ENCODE measurements at regions not wholly inside any gene's neighbourhood (a gene's known extent, or its start where the extent isn't known, plus 50 kb on each side); places are given as distances from the start of the nearest gene placed in this dataset.

DNA sequence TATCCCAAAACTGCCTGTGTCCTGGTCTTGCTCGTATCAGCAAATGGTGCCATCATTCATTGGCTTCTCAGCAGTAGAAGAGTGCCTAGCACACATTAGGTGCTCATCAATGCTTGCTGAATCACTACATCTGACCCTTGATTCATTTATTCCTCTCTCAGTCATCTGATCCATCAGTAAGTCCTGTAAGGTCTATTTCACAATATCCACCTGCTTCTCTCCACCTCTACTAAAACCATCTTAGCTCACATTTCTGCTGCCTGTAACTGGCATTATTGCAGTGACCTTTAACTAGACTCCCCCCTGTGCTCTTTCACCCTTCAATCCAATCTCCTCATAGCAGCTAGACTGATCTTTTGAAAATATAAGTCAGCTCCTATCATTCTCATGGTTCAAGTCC is 387.6 kb upstream of the SPRED2 start:
- no peak for DNase-seq

DNA sequence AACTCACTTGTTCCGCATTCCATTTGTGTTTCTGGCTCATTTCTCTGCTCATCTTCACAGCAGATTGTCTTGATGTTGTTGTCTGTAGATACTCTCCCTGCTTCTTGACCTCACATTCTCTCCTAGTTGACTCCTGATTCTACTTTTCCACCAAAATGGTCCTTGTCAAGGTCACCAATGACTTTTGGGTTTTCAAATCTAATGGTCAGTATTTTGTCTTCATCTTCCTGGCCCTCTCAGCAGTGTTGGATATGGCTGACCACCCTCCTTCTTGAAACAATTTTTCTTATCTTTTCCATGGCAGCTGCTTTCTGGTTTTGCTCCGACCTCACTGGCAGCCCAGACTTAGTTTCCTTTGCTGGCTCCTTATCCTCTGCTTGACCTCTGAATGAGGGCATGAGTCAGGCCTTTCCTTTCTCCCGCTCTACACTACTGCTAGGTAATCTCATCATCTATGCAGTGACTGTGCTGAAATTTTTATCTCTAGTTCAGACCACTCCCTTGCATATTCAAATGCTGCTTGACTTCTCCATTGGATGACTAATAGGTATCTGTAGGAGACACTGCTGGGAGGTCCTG is 386.6 kb upstream of the SPRED2 start:
- DNase-seq: no peak

DNA sequence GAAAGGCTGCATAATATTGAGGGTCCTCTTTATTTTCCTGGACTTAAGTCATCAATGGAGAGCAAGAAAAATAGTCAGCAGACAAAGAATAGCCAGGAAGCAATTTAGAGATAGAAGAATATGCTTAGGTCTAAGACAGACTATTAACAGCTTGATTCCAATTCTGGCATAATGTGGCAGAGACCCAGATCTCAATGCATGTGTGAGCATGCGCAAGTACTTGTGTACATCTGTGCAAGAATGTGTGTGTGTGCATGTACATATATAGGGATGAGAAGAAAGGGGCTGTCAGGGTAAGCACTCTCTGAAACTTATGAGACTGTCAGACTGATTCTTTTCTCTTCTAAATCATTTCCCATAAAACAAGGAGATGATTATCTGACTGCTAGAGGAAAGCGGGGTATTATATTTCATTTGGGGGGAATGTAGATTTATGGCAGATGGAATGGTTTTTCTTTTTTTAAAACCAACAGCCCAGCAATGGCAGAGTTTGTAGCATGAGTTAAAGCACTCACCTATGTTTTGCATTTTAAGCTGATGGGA is 381.3 kb upstream of the SPRED2 start:
- DNase-seq: no peak

DNA sequence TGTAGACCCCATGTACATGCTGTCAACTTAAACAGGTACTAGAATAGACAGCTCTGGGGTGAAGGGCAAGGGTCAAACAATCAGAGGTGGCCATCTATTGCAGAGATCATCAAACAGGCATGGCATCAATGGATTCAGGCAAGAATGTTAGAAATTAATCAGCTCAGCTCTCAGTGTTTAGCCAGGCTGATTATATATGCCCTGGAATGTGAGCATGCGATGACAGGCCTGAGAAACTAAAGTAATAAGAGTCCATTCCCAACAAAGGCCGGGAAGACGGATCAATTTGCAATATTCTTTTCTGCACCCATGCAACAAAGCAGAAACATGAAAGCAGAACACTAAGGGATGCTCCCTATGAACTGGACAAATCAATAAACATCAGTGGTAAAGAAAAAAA is 380.5 kb upstream of the SPRED2 start:
- DNase-seq: no peak

DNA sequence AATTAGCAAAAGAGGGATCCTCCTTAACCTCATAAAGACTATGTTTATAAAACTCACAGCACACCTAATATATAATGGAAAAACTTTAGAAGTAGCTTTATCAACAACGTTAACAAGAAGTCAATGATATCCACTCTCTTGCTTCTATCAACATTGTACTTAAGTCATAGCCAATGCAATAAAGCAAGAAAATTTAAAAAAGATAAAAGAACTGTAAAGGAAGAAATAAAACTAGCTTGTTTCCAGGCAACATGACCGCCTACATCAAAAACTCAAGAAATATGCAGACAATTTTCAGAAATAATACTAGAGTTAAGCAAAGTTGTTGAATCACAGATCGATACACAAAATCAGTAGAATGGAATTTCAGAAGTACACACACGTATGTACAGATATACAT is 375.5 kb upstream of the SPRED2 start:
- no peak for DNase-seq

DNA sequence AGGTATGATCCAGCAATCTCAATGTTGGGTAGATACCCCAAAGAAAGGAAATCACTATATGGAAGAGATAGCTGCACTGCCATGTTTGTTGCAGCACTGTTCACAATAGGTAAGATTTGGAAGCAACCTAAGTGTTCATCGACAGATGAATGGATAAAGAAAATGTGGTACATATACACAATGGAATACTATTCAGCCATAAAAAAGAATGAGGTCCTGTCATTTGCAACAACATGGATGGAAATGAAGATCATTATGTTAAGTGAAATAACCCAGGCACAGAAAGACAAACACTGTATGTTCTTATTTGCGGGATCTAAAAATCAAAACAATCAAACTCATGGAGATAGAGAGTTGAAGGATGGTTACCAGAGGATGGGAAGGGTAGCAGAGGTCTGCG is 372.4 kb upstream of the SPRED2 start:
- DNase-seq: no peak

DNA sequence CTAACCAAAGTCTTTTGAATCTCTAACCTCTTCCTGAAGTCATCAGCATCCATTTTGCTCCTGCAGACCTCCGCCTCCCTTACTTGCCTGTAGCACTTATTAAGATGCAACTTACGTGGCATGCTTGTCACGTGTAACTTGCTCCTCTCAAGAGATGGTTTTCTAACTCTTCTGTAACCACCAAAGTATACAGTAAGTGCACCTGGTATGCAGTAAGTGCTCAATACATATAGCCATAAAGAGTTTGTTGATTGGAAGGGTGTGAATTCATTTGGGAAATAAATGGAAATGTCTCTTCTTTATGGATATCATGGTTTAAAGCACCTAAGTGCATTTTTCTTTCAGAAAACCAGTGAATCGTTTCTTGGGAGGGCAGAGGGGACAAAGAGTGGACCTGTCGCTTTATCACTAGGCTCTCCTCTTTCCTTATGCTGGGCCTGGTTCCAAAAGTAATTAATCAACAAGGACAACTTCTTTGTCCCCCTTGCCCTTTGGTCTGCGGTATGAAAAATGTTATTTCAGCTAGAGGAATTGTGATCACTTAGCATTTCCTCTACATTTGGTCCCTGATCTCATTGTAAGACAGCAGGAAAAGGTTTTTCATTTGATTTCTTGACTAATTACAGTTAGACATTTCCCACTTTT is 370.0 kb upstream of the SPRED2 start:
- DNase-seq: no peak

DNA sequence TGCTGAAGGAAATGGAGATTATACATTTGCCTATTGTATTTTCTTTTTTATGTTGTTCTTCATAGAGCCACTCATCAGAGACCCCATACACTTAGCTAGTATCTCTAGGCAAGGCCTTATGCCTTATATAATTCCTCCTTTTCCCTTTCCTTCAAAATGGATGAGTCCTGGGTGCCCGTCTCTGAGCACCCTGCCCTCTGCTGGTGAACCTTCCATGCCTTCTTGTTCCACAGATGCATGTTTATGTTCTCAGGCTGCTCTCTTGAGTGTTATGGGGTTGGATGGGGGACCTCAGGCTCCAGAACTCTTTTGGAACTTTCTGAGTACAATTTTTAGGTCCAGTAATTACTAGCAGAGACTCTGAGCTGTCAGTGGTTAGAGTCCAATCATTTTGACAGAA is 368.6 kb upstream of the SPRED2 start:
- DNase-seq: no peak

DNA sequence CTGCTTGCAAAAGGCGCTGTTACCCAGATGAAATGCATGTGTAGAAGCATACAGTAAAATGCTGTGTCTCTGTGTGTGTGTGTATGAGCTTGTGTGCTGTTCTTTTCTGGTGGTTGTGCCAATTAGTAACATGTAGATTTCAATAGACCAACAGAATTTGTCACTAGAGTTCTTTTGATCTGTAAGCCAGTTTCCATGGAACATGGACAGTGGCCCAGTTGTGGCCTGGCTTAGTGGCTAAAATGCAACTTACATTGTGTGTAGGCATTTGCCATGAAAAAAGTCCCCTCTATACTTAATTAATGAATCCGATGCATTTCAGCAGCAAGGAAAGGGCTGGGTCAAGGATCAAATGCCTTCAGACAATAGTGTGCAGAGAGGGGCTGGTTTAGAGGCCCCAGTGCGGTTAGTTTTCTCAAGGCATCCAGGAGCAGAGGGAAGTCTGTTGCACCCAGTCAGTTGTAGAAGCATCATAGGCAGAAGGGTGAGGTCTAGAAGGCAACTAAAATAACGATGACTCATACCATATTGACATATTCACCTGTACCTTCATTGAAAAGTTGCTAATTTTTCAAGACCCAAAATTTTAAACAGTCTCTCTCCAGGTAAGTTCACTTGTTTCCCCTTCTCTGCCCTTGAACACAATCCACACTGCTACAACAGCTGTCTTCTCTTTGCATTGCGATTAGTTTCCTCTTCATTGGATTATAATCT is 366.9 kb upstream of the SPRED2 start:
- no peak for DNase-seq

DNA sequence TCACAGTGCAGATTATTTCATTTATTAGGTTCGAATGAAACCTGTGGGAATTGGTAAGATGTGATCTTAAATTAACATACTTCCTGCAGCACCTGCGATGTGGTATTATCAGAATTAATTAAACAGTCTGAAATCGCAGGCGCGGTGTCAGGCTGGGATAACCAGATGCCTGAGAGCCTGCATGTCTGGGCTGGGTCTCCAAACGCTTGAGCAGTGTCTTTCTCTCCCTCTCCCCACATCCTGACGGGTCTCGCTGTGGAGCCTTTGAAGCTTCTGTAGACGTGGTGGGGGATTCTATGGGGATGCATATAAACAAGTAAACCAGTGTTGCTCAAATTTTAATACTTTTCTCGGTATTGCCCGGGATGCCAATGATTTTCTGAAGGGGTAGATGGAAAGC is 366.2 kb upstream of the SPRED2 start:
- no peak for DNase-seq

DNA sequence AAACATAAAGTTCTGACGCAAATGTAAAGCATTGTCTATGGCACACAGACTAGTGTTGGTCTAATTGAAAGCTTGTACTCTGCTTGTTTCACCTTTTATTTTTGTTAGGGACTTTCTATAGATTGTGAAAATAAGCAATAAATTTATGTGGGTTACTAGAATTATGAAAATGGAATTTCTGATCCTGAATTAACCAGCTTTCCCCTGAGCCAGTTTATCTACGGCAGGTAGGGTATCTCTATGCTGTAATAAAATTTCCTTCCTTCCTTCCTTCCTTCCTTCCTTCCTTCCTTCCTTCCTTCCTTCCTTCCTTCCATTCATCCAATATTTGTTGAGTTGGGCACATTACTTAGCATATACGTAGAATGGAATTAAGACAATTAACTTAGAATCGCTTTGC is 362.6 kb upstream of the SPRED2 start:
- DNase-seq: no peak

DNA sequence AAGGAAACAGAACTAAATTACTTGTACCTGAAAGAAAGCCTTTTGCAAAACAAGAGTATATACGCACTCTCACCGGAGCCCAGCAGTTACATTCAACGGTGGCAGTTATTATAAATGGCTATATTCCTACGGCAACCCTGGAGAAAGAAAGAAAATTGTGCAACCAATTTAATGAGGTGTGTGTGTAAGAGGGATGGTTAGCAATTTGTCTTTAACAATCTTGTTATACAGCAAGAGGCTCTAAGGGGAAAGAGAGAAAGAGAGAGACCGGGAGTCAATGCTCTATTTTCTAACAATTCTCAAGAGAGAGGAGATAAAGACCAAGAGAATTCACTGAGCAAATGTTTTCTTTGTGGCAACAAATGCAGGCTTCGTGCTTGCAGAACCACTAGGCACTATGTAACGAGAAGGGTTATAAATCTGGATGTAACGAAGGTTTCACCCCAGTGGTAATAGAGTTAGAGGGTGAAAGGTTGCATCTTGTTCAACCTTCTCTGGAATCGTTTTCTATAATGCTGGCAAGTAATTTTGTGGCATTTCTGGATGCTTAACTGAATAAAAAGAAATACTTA is 359.1 kb upstream of the SPRED2 start:
- DNase-seq: no peak

DNA sequence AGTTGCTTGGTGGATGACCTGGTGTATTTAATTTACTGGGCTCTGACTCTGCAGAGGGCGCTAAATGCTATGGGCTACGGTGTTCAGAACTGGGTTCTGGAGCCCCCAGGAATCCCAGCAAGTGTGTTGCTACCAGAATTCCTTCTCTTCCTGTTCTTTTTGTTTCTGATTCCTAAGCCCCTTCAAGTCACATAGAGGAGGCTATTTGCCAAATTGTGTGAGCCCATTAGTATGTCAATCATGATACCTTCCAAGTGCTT is 358.2 kb upstream of the SPRED2 start:
- DNase-seq: no peak

DNA sequence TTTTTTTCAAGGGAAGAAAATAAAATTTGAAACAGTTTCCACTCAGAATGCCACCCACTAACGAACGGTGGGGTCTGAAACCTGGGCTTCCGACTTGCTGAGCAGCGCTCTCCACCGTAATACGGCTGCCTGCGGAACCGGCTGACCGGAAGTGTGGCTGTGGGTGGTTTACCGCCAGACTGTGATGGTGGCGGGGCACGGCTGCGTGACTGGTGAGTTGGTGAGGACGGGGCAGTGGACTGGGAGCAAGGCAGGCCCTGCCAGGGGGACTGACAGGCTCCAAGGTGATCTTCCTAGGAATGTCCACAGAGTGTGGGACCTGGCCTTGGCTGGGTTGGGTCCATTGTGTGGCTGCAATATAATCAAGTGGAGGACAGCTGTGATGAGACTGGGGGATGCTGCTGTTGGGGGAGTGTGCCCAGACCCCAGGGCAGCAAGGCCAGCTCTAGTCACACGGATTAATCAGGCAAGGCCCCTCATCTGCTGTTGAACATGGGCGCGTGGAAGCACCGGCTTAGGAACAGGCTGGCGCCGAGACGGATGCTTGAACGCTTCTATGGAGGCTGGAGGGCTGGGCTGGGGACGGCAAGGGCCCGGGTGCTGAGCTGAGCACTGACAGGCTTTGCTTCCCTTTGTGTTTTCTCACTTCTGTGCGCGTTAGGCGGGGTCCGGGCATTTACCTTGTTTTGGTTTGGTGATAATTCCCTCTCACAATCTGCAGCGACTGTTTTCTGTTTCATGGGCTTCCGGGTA is 357.7 kb upstream of the SPRED2 start:
- no peak for DNase-seq

DNA sequence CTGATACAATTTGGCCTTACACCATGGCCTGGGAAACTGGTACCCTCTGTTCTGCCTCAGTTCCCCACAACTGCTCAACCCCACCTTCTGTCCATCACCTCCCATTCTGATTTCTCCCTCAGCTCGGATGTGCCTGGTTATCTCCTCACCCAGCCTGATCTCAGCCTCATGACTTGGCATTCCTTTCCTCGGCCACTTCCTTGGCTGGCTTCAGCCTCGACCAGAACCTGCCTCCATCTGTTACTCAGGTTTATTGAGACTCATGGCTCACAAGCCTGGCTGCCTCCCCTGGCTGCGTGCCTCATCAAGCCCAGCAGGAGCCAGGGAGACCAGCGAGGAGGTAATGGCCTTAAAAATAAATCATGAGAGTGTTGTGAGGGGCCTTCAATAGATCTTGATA is 356.2 kb upstream of the SPRED2 start:
- no peak for DNase-seq

DNA sequence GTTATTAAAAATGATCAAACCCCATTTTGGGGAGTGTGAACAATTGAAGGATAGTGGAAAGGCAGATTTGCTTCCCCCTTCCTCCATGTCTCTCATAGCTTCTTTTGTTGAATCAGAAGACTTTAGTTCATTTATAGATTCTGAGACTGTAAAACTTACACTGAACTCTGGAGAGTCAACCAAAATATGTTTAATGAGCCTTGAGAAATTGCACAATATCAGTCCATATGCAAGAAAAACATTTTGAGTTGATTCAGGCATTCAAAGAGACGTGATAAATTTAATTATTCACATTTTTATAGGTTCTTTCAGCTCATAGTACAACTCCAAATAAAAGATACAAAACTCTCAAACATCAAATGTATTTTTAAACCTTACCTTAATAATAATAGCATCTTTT is 354.4 kb upstream of the SPRED2 start:
- DNase-seq: no peak

DNA sequence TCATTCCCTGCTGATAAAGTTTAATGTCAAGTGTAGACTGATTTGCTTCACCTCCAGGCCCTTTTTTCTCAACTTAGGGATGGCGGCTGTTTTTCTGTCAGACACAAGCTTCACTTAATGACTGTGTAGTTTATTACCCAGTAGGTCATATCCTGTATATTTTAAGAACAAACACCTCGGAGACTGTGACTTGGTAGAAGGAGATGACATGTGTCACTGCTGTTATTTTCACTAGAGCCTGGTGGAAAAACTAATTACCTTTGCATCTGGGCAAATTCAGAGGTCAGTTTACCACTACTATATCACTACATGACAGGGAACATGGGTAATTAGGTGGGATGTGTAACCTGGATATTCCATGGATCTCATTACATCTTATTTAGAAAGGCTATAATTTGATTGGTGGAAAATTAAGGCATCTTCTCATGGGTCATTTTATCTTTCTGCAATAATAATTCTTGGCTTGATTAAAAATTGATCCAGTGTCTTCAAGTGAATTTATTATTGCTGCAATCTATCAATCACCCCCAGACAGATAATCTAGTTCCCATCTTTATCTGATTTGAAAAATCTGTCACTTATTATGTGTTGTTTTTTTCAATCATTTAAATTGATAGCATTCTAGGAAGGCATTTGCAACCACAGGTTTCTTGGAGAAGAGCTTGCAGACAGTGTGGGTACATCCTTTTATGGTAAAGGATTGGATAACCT is 353.8 kb upstream of the SPRED2 start:
- DNase-seq: no peak

DNA sequence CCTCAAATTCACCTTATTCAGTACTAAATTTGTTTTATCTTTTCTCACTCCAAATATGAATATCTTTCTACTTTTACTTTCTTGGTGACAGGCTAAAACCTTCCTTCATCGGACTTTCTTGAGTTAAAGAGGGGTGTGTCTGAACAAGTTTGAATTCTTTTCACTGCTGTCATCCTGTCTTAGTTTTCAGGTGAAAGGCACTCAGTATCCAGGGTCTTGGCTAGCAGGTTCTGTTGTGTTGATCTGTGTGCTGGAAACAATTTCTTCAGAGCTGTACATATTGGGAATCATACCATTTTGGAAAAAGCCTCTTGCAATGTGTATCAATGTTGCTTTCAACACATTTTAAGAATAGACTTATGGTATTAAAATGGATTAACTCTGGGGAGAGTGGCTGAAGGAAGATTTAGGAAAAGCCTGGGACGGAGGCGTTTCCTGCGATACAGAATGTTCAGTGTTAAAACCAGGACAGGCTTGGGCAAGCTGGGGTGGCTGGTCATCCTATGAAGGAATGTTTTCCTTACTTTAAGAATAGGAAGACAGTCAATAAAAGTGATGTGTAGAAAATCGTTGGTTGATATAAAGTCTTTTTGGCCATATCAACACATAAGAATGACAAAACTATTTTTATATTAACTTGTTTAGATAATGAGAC is 350.7 kb upstream of the SPRED2 start:
- DNase-seq: no peak

DNA sequence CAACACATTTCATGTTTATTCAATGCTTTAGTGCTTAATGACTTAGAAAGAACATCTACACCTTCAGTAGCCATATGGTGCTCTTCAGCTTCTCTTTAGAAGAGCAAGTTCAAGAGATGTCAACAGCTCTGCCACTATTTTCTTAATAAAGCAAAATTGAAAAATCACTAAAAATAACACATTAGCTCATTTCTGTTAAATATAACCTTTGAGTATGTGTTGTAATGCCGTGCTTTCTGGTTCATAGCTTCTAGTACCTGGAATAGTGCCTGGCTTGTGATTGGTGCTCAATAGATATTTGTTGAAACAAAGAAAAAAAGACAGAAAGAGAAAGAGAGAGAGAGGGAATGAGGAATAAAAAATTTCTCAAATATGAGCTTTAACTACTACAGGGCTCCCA is 349.8 kb upstream of the SPRED2 start:
- DNase-seq: no peak

DNA sequence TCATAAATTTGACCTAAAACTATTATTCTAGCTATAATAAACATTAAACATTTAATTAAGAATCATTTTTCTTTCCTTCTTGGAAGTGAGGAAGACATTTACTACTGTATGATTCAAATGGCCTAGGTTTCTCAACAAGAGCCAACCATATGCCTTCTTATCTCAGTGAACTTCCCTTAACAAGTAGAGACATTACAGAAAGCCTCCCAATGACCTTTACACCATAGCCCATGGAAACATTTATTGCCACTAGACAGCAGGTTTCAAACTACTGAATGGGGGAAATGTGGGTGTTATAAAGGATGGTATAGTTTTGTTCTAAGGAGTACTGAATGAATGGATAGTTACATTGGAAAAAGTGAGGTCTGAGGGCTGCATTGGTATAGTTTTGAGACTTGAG is 349.4 kb upstream of the SPRED2 start:
- no peak for DNase-seq

DNA sequence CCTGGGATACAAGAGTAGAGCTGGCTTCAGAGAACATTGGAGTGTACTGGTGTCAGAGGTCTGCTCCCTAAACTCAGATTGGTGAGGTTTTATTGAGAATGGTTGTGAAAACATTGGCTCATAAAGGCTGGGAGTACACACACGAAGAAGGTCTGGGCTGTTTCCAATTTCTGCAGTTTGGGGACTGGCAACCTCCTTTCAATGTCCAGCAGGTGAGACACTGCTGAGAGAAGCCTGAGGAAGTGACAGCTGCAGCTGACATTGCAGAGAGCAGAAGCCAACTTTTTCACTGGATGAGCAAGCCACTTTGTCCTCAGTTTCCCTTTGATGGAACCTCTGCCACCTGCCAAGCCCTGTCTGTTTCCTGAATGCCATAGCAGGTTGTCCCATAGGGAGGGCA is 346.6 kb upstream of the SPRED2 start:
- no peak for DNase-seq

DNA sequence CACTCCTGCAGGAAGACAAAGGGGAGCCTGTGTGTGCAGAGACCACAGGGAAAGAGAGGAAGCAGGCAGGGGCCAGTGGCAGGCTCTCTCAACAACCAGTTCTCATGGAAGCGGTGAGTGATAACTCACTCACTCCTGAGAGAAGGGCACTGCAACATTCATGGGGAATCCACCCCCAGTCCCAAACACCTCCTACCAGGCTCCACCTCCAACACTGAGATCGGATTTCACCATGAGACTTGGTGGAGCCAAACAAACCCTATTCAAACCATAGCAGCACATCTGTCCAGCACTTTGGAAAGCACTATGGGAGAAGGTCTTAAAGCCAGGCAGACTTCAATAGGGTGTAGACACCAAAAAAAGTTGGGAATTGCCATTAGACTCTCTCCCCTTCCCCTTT is 345.7 kb upstream of the SPRED2 start:
- DNase-seq: no peak

Measured in stimulated activated CD8-positive, alpha-beta memory T cell treated with anti-CD3 and anti-CD28 coated beads, Interleukin-4, amount 100 ng/mL, for 48 hours (primary cell).